ENCODE measurements at regions not wholly inside any gene's neighbourhood (a gene's known extent, or its start where the extent isn't known, plus 50 kb on each side); places are given as distances from the start of the nearest gene placed in this dataset.
A peak's percentile ranks its signal among the peaks of the same experiment; 100 is the strongest.

DNA sequence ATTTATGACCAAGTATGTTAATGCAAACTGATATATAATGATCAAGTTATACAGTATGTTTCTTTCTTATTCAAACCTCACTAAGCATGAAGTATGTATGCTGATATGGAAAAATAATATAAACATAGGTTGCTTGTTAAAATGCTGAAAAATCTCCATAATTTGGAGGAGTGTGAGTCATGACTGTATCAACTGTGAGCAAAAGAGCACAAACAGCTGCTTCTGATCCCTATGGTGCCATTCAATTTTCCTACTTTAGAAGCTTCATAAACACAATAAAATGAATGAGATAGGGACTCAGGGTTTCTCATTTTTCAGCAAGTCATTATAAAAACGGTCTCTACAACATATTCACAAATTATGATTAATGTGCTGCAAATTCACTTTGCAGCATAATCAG lies 129.9 kb upstream of the TFPI start:
- Histone ChIP-seq H3K9ac (ENCODE audit: low read depth, low read length) (no peak overlapping the region), H2BK15ac (ENCODE audit: low read depth, low read length) (no peak overlapping the region), H2AK5ac (ENCODE audit: low read depth, low read length) (no peak overlapping the region), H3K36me3 (ENCODE audit: control insufficient read depth, insufficient read depth, low read length) (no peaks in the 10 kb centered on the region), H3K56ac (ENCODE audit: extremely low read depth, insufficient read depth, low read length) (no peak overlapping the region), H3K27ac (ENCODE audit: insufficient read depth, low read length) (no peak overlapping the region), H2BK20ac (ENCODE audit: low read depth, low read length) (no peak overlapping the region), H3K4me1 (ENCODE audit: control insufficient read depth, insufficient read depth, low read length) (no peaks in the 10 kb centered on the region), H3K9me1 (ENCODE audit: insufficient read depth, low read length) (no peaks in the 10 kb centered on the region), H2AK9ac (replicated peaks; ENCODE audit: low read depth, low read length, poor library complexity) (no peak overlapping the region), H3K23ac (ENCODE audit: low read depth, low read length) (no peak overlapping the region), H3K27me3 (ENCODE audit: control insufficient read depth, insufficient read depth, low read length) (no peaks in the 10 kb centered on the region), H3K14ac (replicated peaks; ENCODE audit: low read depth, low read length) (no peak overlapping the region), H3K4ac (ENCODE audit: low read depth, low read length) (no peak overlapping the region), H4K5ac (ENCODE audit: low read depth, low read length) (no peak overlapping the region), H3K4me3 (ENCODE audit: insufficient read depth, low read depth, low read length) (no peak overlapping the region), H4K91ac (ENCODE audit: insufficient read depth, low read depth, low read length) (no peak overlapping the region), H3K18ac (ENCODE audit: low read depth, low read length) (no peak overlapping the region), H4K8ac (ENCODE audit: low read depth in 2 of 2, low read length in 2 of 2) (no peak overlapping the region), H3K4me2 (ENCODE audit: low read depth, low read length) (no peak overlapping the region), H2BK5ac (ENCODE audit: low read depth, low read length, poor library complexity, severe bottlenecking) (no peak overlapping the region), H3K79me1 (ENCODE audit: low read depth in 1 of 2, low read length in 2 of 2) (no peaks in the 10 kb centered on the region), H2AFZ (replicated peaks; ENCODE audit: low read length, poor library complexity) (no peak overlapping the region), H3K9me3 (ENCODE audit: control insufficient read depth, insufficient read depth, low read length) (no peaks in the 10 kb centered on the region), H4K20me1 (ENCODE audit: insufficient read depth, low read length) (no peaks in the 10 kb centered on the region), H2BK120ac (ENCODE audit: low read depth, low read length) (no peak overlapping the region)
- in situ Hi-C loops (cut with MboI; ENCODE audit: low sequenced_read_pairs) = no loop called here
- CTCF ChIA-PET = no interaction called here
- TF ChIP-seq SMC3 (IDR thresholded peaks at IDR 0.05; ENCODE audit: low read depth, low read length) (no peak), RAD21 (IDR thresholded peaks at IDR 0.05; ENCODE audit: low read length) (no peak)
- peak; percentile 60; the same call in 1 of the 2 replicates for ATAC-seq (ENCODE audit: low read depth)
- WGBS, 2 experiments (ENCODE audit: extremely low coverage in 2 of 2, insufficient read length in 1 of 2) = no CpG with 5 or more reads among the region's 1 CpG
- intact Hi-C loops (cut with micrococcal nuclease) = no loop called here
- dilution Hi-C loops (cut with HindIII; ENCODE audit: low sequenced_read_pairs, unreplicated experiment) = no loop called here
- BruUV-seq (replicated peaks) = no TSS peak
- DNase-seq = peak; percentile 51
- POLR2A ChIA-PET (ENCODE audit: unreplicated experiment) = no interaction called here
